ENCODE measurements at regions not wholly inside any gene's neighbourhood (a gene's known extent, or its start where the extent isn't known, plus 50 kb on each side); places are given as distances from the start of the nearest gene placed in this dataset.
A peak's percentile ranks its signal among the peaks of the same experiment; 100 is the strongest.

DNA sequence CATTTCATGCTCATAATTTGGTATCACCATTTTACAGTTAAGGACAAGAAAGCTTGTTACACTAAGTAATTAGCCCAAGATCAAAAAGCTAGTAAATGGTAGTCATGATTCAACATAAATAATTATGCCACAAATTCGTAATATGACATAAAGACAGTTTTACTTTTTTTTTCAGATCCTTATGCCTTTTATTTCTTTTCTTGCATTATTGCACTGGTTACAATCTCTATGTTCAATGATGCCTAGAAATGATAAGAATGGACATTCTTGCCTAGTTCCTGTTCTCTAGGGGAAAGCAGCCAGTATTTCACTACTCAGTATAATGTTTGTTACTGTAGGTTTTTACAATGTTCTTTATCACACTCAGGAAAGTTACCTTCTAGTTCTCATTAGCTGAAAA lies 106.4 kb upstream of the ARHGAP5 start:
- H3K9me3 ChIP-seq (replicated peaks; ENCODE audit: control insufficient read depth, low read depth, low read length), result peaks cover 15% of the 10 kb centered on the region
- peaks cover 27% of the 10 kb centered on the region for H3K4me1 ChIP-seq (ENCODE audit: control insufficient read depth, insufficient read depth, low read length)
- WGBS (ENCODE audit: insufficient coverage), result no CpG with 5 or more reads among the region's 1 CpG
- H3K36me3 ChIP-seq (ENCODE audit: control insufficient read depth, insufficient read depth, low read length), result no peaks in the 10 kb centered on the region
- H3K4me3 ChIP-seq (ENCODE audit: low read length), result no peak overlapping the region
- no peak for DNase-seq
- H3K27ac ChIP-seq (ENCODE audit: low read length), result no peak overlapping the region
- no peaks in the 10 kb centered on the region for H3K27me3 ChIP-seq (ENCODE audit: control insufficient read depth, insufficient read depth, low read length)

GRCh38 chr14:31971612-31972011 lies 105.5 kb upstream of the ARHGAP5 start:
- Histone ChIP-seq H3K27me3 (ENCODE audit: control insufficient read depth, insufficient read depth, low read length) (no peaks in the 10 kb centered on the region), H3K27ac (ENCODE audit: low read length) (no peak overlapping the region), H3K4me1 (ENCODE audit: control insufficient read depth, insufficient read depth, low read length) (peaks cover 22% of the 10 kb centered on the region), H3K9me3 (replicated peaks; ENCODE audit: control insufficient read depth, low read depth, low read length) (peaks cover 15% of the 10 kb centered on the region), H3K36me3 (ENCODE audit: control insufficient read depth, insufficient read depth, low read length) (no peaks in the 10 kb centered on the region), H3K4me3 (ENCODE audit: low read length) (no peak overlapping the region)
- DNase-seq, result no peak
- 84% methylated on average over 2 of the region's 4 CpGs for WGBS (ENCODE audit: insufficient coverage)

DNA sequence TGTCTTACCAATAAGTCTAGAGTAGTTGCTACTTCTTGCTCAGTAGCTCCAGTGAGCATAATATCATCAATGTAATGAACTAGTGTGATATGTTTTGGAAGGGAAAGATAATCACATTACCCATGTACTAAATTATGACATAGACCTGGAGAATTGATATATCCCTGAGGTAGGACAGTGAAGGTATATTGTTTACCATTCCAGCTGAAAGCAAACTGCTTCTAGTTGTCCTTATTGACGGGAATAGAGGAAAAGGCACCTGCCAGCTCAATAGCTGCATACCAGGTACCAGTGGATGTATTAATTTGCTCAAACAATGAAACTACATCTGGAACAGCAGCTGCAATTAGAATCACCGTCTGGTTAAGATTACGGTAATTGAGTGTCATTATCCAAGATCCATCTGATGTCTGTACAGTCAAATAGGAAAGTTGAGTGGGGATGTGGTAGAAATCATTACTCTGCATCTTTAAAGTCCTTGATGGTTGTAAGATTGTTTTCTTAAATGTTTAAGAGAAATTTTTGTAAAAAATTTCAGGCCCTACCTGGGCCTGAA lies 100.0 kb upstream of the ARHGAP5 start:
- Histone ChIP-seq H3K27me3 (ENCODE audit: control insufficient read depth, insufficient read depth, low read length) (no peaks in the 10 kb centered on the region), H3K27ac (ENCODE audit: low read length) (no peak overlapping the region), H3K9me3 (replicated peaks; ENCODE audit: control insufficient read depth, low read depth, low read length) (peaks cover 17% of the 10 kb centered on the region), H3K4me1 (ENCODE audit: control insufficient read depth, insufficient read depth, low read length) (no peaks in the 10 kb centered on the region), H3K4me3 (ENCODE audit: low read length) (no peak overlapping the region), H3K36me3 (ENCODE audit: control insufficient read depth, insufficient read depth, low read length) (no peaks in the 10 kb centered on the region)
- 100% methylated on average over 1 of the region's 3 CpGs for WGBS (ENCODE audit: insufficient coverage)
- DNase-seq, result no peak

DNA sequence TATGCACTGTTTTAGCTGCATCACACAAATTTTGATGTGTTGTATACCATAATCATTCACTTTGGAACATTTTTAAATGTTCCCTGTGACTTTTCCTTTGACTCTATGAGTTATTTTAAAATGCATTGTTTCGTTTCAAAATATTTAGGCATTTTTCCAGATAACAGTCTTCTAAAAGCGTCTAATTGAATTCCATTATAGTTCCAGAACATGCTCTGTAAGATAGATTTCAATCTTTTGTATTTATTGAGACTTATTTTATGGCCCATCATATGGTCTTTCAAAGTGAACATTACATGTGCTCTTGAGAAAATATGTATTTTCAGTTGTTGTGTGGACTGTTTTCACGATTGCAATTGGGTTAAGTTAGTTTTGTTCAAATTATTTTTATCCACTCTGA lies 98.7 kb upstream of the ARHGAP5 start:
- Histone ChIP-seq H3K4me1 (ENCODE audit: control insufficient read depth, insufficient read depth, low read length) (no peaks in the 10 kb centered on the region), H3K27ac (ENCODE audit: low read length) (no peak overlapping the region), H3K27me3 (ENCODE audit: control insufficient read depth, insufficient read depth, low read length) (no peaks in the 10 kb centered on the region), H3K36me3 (ENCODE audit: control insufficient read depth, insufficient read depth, low read length) (no peaks in the 10 kb centered on the region), H3K4me3 (ENCODE audit: low read length) (no peak overlapping the region), H3K9me3 (replicated peaks; ENCODE audit: control insufficient read depth, low read depth, low read length) (peaks cover 20% of the 10 kb centered on the region)
- no peak for DNase-seq
- no CpG with 5 or more reads among the region's 3 CpGs for WGBS (ENCODE audit: insufficient coverage)

DNA sequence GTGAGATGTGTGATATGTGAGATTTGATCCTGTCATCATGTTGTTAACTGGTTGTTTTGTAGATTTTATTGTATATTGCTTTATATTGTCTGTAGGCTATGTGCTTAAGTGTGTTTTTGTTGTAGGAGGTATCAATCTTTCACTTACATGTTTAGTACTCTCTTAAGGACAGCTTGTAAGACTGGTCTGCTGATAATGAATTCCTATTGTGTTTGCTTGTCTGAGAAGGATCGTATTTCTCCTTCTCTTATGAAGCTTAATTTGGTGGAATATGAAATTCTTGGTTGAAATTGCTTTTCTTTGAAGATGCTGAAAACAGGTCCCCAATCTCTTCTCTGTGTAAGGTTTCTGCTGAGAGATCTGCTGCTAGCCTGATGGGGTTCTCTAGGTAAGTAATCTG lies 94.5 kb upstream of the ARHGAP5 start:
- H3K27ac ChIP-seq (ENCODE audit: low read length), result no peak overlapping the region
- H3K4me1 ChIP-seq (ENCODE audit: control insufficient read depth, insufficient read depth, low read length), result no peaks in the 10 kb centered on the region
- no peak overlapping the region for H3K4me3 ChIP-seq (ENCODE audit: low read length)
- peaks cover 19% of the 10 kb centered on the region for H3K9me3 ChIP-seq (replicated peaks; ENCODE audit: control insufficient read depth, low read depth, low read length)
- H3K27me3 ChIP-seq (ENCODE audit: control insufficient read depth, insufficient read depth, low read length), result no peaks in the 10 kb centered on the region
- WGBS (ENCODE audit: insufficient coverage), result no CpG with 5 or more reads among the region's 1 CpG
- no peak for DNase-seq
- H3K36me3 ChIP-seq (ENCODE audit: control insufficient read depth, insufficient read depth, low read length), result no peaks in the 10 kb centered on the region

GRCh38 chr14:31986405-31986804 lies 90.7 kb upstream of the ARHGAP5 start:
- H3K4me1 ChIP-seq (ENCODE audit: control insufficient read depth, insufficient read depth, low read length), result no peaks in the 10 kb centered on the region
- H3K27me3 ChIP-seq (ENCODE audit: control insufficient read depth, insufficient read depth, low read length), result no peaks in the 10 kb centered on the region
- H3K9me3 ChIP-seq (replicated peaks; ENCODE audit: control insufficient read depth, low read depth, low read length), result peaks cover 19% of the 10 kb centered on the region
- H3K36me3 ChIP-seq (ENCODE audit: control insufficient read depth, insufficient read depth, low read length), result no peaks in the 10 kb centered on the region
- DNase-seq, result no peak
- no peak overlapping the region for H3K4me3 ChIP-seq (ENCODE audit: low read length)
- no peak overlapping the region for H3K27ac ChIP-seq (ENCODE audit: low read length)

GRCh38 chr14:31987721-31988120 lies 89.4 kb upstream of the ARHGAP5 start:
- Histone ChIP-seq H3K27ac (ENCODE audit: low read length) (no peak overlapping the region), H3K4me1 (ENCODE audit: control insufficient read depth, insufficient read depth, low read length) (no peaks in the 10 kb centered on the region), H3K27me3 (ENCODE audit: control insufficient read depth, insufficient read depth, low read length) (no peaks in the 10 kb centered on the region), H3K36me3 (ENCODE audit: control insufficient read depth, insufficient read depth, low read length) (no peaks in the 10 kb centered on the region), H3K9me3 (replicated peaks; ENCODE audit: control insufficient read depth, low read depth, low read length) (peaks cover 15% of the 10 kb centered on the region), H3K4me3 (ENCODE audit: low read length) (no peak overlapping the region)
- no CpG with 5 or more reads among the region's 1 CpG for WGBS (ENCODE audit: insufficient coverage)
- DNase-seq, result no peak

- no peaks in the 10 kb centered on the region for H3K4me1 ChIP-seq (ENCODE audit: control insufficient read depth, insufficient read depth, low read length)
- H3K27me3 ChIP-seq (ENCODE audit: control insufficient read depth, insufficient read depth, low read length), result no peaks in the 10 kb centered on the region
- peak; percentile 41 for DNase-seq
- H3K27ac ChIP-seq (ENCODE audit: low read length), result no peak overlapping the region
- H3K36me3 ChIP-seq (ENCODE audit: control insufficient read depth, insufficient read depth, low read length), result no peaks in the 10 kb centered on the region
- 24% methylated on average over 1 of the region's 1 CpG for WGBS (ENCODE audit: insufficient coverage)
- H3K4me3 ChIP-seq (ENCODE audit: low read length), result no peak overlapping the region
- peaks cover 14% of the 10 kb centered on the region for H3K9me3 ChIP-seq (replicated peaks; ENCODE audit: control insufficient read depth, low read depth, low read length)
Measured at GRCh38 chr14:31988244-31988643, 88.9 kb upstream of the ARHGAP5 start.

DNA sequence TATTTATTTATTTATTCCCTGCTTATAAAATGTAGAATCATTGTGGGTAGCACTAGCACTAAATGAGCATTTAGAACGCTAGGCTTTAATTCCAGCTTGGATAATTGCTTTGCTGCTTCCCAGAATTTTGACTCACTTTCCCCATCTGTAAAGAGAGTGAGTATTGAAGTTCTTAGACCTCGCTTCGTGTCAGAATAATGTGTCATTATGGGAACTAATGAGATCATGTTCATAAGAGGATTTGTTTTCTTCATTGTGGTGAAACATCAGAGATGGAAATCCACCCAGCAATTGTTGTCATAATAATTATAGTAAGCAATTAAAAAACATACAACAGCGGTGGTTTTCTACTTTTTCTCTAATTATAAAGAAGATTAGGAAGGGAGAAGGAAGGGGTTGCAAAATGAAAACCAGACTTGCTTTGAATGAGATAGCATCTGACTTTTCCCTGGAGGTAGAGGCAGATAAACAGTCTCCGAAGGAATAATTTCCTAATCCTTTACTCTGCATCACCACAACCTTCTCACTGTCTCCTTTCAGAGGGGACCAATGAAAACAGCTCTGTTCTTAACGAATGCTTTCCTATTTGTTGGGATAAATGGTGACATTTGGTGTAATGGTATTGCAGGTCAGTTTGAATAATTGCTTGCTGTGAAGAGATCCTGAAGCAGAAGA lies 86.8 kb upstream of the ARHGAP5 start:
- WGBS (ENCODE audit: insufficient coverage), result 40% methylated on average over 1 of the region's 6 CpGs
- Histone ChIP-seq H3K27ac (ENCODE audit: low read length) (no peak overlapping the region), H3K27me3 (ENCODE audit: control insufficient read depth, insufficient read depth, low read length) (no peaks in the 10 kb centered on the region), H3K4me3 (ENCODE audit: low read length) (no peak overlapping the region), H3K9me3 (replicated peaks; ENCODE audit: control insufficient read depth, low read depth, low read length) (peaks cover 6% of the 10 kb centered on the region), H3K4me1 (ENCODE audit: control insufficient read depth, insufficient read depth, low read length) (no peaks in the 10 kb centered on the region), H3K36me3 (ENCODE audit: control insufficient read depth, insufficient read depth, low read length) (no peaks in the 10 kb centered on the region)
- no peak for DNase-seq

DNA sequence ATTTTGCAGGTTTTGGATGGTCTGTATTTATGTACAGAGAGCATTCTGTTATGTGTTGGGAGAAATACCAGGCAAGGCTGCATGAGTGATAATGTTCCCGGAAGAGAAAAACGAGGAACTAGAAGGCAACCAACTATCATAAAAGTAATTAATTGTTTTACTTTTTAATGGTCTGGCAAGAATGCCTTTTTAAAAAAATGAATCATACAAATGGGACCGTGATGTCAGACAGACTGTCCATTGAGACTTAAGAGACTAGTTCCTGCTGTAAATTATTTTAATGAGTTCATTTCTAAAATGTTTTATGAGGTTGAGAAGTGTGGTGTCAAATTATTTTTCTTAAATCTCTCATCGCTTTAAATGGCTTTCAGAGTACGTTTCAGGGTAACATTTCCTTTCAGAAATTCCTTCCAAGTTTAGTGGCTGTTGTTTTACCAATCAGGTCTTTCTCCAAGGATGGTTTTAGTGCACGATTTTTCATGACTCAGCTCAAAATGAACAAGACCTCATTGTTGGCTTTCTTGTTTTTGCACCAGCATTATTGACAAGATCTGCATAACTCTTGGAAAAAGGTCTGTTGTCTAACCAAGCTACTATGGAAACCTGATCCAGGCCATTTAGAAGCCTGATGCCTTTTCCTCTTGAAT lies 86.1 kb upstream of the ARHGAP5 start:
- Histone ChIP-seq H3K4me1 (ENCODE audit: control insufficient read depth, insufficient read depth, low read length) (no peaks in the 10 kb centered on the region), H3K9me3 (replicated peaks; ENCODE audit: control insufficient read depth, low read depth, low read length) (peaks cover 4% of the 10 kb centered on the region), H3K36me3 (ENCODE audit: control insufficient read depth, insufficient read depth, low read length) (no peaks in the 10 kb centered on the region), H3K27me3 (ENCODE audit: control insufficient read depth, insufficient read depth, low read length) (no peaks in the 10 kb centered on the region), H3K27ac (ENCODE audit: low read length) (no peak overlapping the region), H3K4me3 (ENCODE audit: low read length) (no peak overlapping the region)
- DNase-seq, result peak; percentile 27
- 22% methylated on average over 1 of the region's 6 CpGs for WGBS (ENCODE audit: insufficient coverage)

Data from muscle of leg (tissue), 3 donors.